ENCODE measurements at regions not wholly inside any gene's neighbourhood (a gene's known extent, or its start where the extent isn't known, plus 50 kb on each side); places are given as distances from the start of the nearest gene placed in this dataset.
A peak's percentile ranks its signal among the peaks of the same experiment; 100 is the strongest.

DNA sequence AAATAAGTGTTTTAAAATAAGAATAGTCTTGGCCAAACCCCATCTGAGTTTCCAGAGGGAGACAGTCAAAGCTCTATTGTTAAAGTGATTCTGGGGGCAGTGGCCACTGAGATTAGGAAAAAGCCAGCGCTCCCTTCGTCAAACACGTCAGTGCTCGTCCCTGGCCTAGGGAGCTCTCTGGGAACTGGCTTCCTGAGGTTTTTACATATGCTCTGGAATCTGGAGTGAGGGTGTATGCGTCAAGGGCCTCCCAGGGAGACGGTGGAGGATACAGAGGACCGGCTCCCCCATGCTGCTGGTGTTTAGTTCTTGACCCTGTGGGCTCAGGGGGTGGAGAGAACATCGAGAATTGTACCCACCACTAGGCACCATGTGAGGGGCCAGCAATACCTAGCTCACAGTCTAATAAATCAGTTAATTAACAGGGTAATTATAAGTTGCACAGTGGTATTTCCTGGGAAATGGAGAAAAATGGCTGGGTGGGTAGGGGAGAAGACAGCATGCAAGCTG is 87.0 kb downstream of the SLC25A47 start:
- CTCF ChIA-PET, result interaction anchor here (1.1 to 2.4 kb wide), 4 partner anchors 25 to 243 kb away, joined by 3 to 13 read pairs (median 4); no protein-coding TSS in a partner anchor
- no peak for DNase-seq (ENCODE audit: extremely low spot score)
- POLR2A ChIA-PET, result interaction anchor here (0.7 kb wide), 1 partner anchor 13 kb away, joined by 3 read pairs; no protein-coding TSS in a partner anchor
- TF ChIP-seq SUZ12 (IDR thresholded peaks at IDR 0.05) (no peak), TARDBP (IDR thresholded peaks at IDR 0.05) (no peak)

DNA sequence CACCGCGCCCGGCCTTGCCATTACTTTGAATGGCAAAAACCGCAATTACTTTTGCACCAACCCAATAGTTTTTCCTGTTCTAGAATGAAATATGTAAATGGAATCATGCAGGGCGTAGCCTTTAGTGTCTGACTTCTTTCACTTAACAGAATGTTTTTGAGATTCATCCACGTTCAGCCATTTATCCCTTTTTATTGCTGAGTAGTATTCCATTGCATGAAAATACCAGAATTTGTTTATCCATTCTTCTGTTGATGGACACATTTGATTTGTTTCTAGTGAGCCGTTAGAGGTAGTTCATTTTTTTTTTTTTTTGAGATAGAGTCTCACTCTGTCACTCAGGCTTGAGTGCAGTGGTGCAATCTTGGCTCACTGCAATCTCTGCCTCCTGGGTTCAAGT is 90.6 kb downstream of the SLC25A47 start:
- POLR2A ChIA-PET, result no interaction called here
- CTCF ChIA-PET, result no interaction called here

DNA sequence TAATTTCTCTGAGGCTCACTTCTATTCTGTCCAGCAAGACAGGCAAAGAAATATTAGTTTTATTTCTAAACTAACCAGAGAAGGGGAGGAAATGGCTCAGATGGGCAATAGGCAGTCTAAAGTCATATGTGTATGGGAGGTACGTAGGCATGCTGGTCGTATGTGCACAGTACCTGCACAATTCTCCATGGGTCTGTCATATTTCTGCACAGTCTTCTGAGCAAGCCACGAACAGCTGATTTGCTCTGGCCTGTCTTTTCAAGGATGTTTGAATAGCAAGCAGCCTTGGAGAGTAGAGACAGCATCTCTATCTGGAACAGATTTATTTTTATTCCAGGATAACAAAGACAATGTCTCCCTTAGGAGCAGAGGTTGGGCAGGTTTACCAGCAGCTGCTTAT is 92.1 kb downstream of the SLC25A47 start:
- ChIA-PET POLR2A (no interaction called here), CTCF (interaction anchor here (0.8 kb wide), 1 partner anchor 231 kb away, joined by 3 read pairs; no protein-coding TSS in a partner anchor)
- no peak for DNase-seq (ENCODE audit: extremely low spot score)
- TF ChIP-seq NFRKB (IDR thresholded peaks at IDR 0.05), result no peak
- TF ChIP-seq SP1 (IDR thresholded peaks at IDR 0.05), result no peak
- no peak for TF ChIP-seq CTBP1 (IDR thresholded peaks at IDR 0.05; ENCODE audit: borderline replicate concordance)
- no peak for TF ChIP-seq ELF4 (IDR thresholded peaks at IDR 0.05)
- TF ChIP-seq, protein P1, sequence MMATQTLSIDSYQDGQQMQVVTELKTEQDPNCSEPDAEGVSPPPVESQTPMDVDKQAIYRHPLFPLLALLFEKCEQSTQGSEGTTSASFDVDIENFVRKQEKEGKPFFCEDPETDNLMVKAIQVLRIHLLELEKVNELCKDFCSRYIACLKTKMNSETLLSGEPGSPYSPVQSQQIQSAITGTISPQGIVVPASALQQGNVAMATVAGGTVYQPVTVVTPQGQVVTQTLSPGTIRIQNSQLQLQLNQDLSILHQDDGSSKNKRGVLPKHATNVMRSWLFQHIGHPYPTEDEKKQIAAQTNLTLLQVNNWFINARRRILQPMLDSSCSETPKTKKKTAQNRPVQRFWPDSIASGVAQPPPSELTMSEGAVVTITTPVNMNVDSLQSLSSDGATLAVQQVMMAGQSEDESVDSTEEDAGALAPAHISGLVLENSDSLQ (IDR thresholded peaks at IDR 0.05), result no peak
- TF ChIP-seq L3MBTL2 (conservative IDR thresholded peaks at IDR 0.05), result no peak
- no peak for TF ChIP-seq FOXK2 (IDR thresholded peaks at IDR 0.05)
- TF ChIP-seq ZNF384 (IDR thresholded peaks at IDR 0.05), result no peak
- TF ChIP-seq HDGF (IDR thresholded peaks at IDR 0.05; ENCODE audit: borderline replicate concordance), result no peak
- no peak for TF ChIP-seq FOXM1 (IDR thresholded peaks at IDR 0.05; ENCODE audit: borderline replicate concordance)
- TF ChIP-seq BHLHE40 (IDR thresholded peaks at IDR 0.05; ENCODE audit: borderline replicate concordance), result no peak
- no peak for TF ChIP-seq LEF1 (IDR thresholded peaks at IDR 0.05; ENCODE audit: borderline replicate concordance)

More for the DNA sequence above, 90.6 kb downstream of the SLC25A47 start:
- no peak for DNase-seq (ENCODE audit: extremely low spot score)
- no peak for TF ChIP-seq FOXA1 (IDR thresholded peaks at IDR 0.05)
- no peak for TF ChIP-seq NFRKB (IDR thresholded peaks at IDR 0.05)
- no peak for TF ChIP-seq TARDBP (IDR thresholded peaks at IDR 0.05)
- no peak for TF ChIP-seq HDGF (IDR thresholded peaks at IDR 0.05; ENCODE audit: borderline replicate concordance)
- TF ChIP-seq FOXM1 (IDR thresholded peaks at IDR 0.05; ENCODE audit: borderline replicate concordance), result no peak
- no peak for TF ChIP-seq CTBP1 (IDR thresholded peaks at IDR 0.05; ENCODE audit: borderline replicate concordance)
- TF ChIP-seq, protein P1 (IDR thresholded peaks at IDR 0.05), result no peak
- TF ChIP-seq BHLHE40 (IDR thresholded peaks at IDR 0.05; ENCODE audit: borderline replicate concordance), result no peak
- no peak for TF ChIP-seq LEF1 (IDR thresholded peaks at IDR 0.05; ENCODE audit: borderline replicate concordance)
- TF ChIP-seq SUZ12 (IDR thresholded peaks at IDR 0.05), result no peak
- TF ChIP-seq ZNF384 (IDR thresholded peaks at IDR 0.05), result no peak
- TF ChIP-seq ARNT (IDR thresholded peaks at IDR 0.05), result no peak
- TF ChIP-seq FOXK2 (IDR thresholded peaks at IDR 0.05), result no peak
- TF ChIP-seq L3MBTL2 (conservative IDR thresholded peaks at IDR 0.05), result no peak

DNA sequence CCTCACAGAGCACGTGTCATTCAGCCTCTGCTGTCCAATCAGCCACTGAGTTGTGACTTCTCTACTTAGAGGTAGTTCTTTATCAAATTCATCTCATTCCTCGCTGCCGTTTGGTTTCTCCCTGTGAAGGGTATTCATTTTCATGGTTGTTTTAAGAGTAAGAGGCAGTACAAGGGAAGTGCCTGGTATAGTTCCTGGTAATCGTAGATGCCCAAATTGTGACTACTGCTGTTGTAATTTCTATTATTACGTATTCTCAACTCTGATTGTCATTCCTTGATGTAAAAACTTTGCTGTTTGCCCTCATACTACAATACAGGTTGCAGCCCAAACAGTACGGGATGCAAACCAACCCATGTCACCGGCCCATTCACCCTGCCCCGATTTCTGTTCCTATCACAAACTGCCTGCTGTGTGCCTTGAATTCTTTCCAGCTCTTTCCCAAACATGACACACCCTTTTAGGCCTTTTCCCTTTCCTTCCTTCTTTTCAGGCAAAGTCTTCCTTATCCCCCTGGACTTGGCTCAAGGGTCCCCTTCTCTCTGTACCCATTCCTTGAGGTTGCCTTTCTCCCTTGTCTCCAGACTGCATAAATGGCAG is 93.0 kb downstream of the SLC25A47 start:
- no peak for DNase-seq (ENCODE audit: extremely low spot score)
- CTCF ChIA-PET, result interaction anchor here (2.9 kb wide), 1 partner anchor 31 kb away, joined by 14 read pairs; no protein-coding TSS in a partner anchor
- no peak for TF ChIP-seq TARDBP (IDR thresholded peaks at IDR 0.05)
- TF ChIP-seq CTBP1 (IDR thresholded peaks at IDR 0.05; ENCODE audit: borderline replicate concordance), result no peak
- TF ChIP-seq LEF1 (IDR thresholded peaks at IDR 0.05; ENCODE audit: borderline replicate concordance), result no peak
- no peak for TF ChIP-seq ARNT (IDR thresholded peaks at IDR 0.05)
- TF ChIP-seq FOXM1 (IDR thresholded peaks at IDR 0.05; ENCODE audit: borderline replicate concordance), result no peak
- TF ChIP-seq L3MBTL2 (conservative IDR thresholded peaks at IDR 0.05), result no peak
- TF ChIP-seq HDGF (IDR thresholded peaks at IDR 0.05; ENCODE audit: borderline replicate concordance), result no peak
- no peak for TF ChIP-seq ELF4 (IDR thresholded peaks at IDR 0.05)
- TF ChIP-seq FOXA1 (IDR thresholded peaks at IDR 0.05), result no peak
- no peak for TF ChIP-seq FOXK2 (IDR thresholded peaks at IDR 0.05)
- POLR2A ChIA-PET, result no interaction called here

DNA sequence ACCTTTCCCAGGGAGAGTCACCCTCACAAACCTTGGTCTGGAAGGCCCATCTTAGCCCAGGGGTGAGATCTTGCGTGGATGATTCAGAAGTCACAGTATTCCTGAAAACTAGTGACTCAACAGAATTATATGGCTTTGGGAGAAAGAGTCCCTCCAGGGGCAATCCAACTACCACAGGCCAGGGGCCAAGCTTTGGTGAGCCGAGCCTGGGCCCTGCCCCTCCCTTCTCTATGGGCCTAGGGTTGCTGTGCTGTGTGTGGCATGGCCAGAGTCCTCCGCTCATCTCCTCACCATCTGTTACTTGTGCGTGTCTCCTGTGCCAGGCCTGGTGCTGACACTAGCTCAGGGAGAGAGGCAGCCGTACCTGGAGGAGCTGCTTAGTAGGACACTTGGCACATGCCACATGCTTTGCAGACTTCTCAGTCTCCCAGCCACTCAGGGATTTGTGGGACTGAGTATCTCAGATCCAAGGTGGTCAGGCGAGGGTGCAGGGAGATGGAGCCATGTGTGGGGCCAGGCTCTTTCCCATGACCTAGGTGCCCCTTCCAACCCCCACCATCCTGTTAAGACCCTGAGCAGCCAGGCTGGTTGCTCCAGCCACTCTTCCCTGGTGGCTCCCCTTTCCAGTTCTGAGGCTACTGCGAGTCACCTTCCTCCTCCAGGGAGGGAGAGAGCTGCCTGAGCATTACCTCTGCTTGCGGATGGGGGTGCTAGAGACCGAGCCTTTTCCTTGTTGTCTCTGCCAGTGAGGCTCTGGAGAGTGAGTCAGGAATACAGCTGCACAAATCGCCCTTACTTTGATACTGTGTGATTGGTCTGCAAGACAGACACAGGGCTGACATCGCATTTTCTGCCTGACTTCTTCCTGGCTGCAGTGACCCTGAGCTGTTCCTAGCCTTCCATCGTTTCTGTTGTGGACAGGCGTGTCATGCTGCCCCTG is 94.1 kb downstream of the SLC25A47 start:
- TF ChIP-seq SUZ12 (IDR thresholded peaks at IDR 0.05) (no peak), CTBP1 (IDR thresholded peaks at IDR 0.05; ENCODE audit: borderline replicate concordance) (no peak), SP1 (IDR thresholded peaks at IDR 0.05) (no peak), ELF4 (IDR thresholded peaks at IDR 0.05) (no peak), NFRKB (IDR thresholded peaks at IDR 0.05) (no peak), FOXK2 (IDR thresholded peaks at IDR 0.05) (no peak), LEF1 (IDR thresholded peaks at IDR 0.05; ENCODE audit: borderline replicate concordance) (no peak), L3MBTL2 (conservative IDR thresholded peaks at IDR 0.05) (no peak), FOXM1 (IDR thresholded peaks at IDR 0.05; ENCODE audit: borderline replicate concordance) (no peak), HDGF (IDR thresholded peaks at IDR 0.05; ENCODE audit: borderline replicate concordance) (no peak), FOXA1 (IDR thresholded peaks at IDR 0.05) (no peak), BHLHE40 (IDR thresholded peaks at IDR 0.05; ENCODE audit: borderline replicate concordance) (no peak)
- TF ChIP-seq, protein P1 (IDR thresholded peaks at IDR 0.05), result no peak
- DNase-seq (ENCODE audit: extremely low spot score), result peak; percentile 58
- ChIA-PET CTCF (interaction anchor here (0.6 to 2.9 kb wide), 10 partner anchors 10 to 236 kb away, joined by 3 to 14 read pairs (median 4); no protein-coding TSS in a partner anchor), POLR2A (interaction anchor here (0.8 kb wide), 1 partner anchor 30 kb away, joined by 3 read pairs; no protein-coding TSS in a partner anchor)

All from HEK293T (cell line).